H7 (cell line): ENCODE measurements at regions not wholly inside any gene's neighbourhood (a gene's known extent, or its start where the extent isn't known, plus 50 kb on each side); places are given as distances from the start of the nearest gene placed in this dataset.

Experiments used
- DNase-seq: peaks from one replicate; pipeline ENCODE4 v3.0.0; 2012
- H3K27me3 ChIP-seq: 2 replicates; pipeline ENCODE4 v1.6.0; 2011; ENCODE audit warnings: mild to moderate bottlenecking, low read length; ENCODE audit not compliant: control insufficient read depth, insufficient read depth
- H3K36me3 ChIP-seq: replicated peaks from 2 replicates; pipeline ENCODE4 v1.5.1; 2011; ENCODE audit warnings: low read length; ENCODE audit not compliant: control insufficient read depth, insufficient read depth
- H3K4me3 ChIP-seq: 2 replicates; pipeline ENCODE4 v1.5.1; 2011; ENCODE audit warnings: low read depth, mild to moderate bottlenecking, control low read depth, low read length, moderate library complexity; ENCODE audit not compliant: insufficient read depth

- Histone ChIP-seq H3K27me3 (no peaks in the 10 kb centered on the region), H3K4me3 (no peak overlapping the region), H3K36me3 (no peaks in the 10 kb centered on the region)
- no peak for DNase-seq
Observed at GRCh38 chr16:87093804-87094555, 223.2 kb downstream of the C16orf95 start.

- no peak overlapping the region for H3K4me3 ChIP-seq
- no peaks in the 10 kb centered on the region for H3K36me3 ChIP-seq
- no peaks in the 10 kb centered on the region for H3K27me3 ChIP-seq
- no peak for DNase-seq
Observed at GRCh38 chr16:87094556-87094865, 222.7 kb downstream of the C16orf95 start.

- Histone ChIP-seq H3K4me3 (no peak overlapping the region), H3K36me3 (no peaks in the 10 kb centered on the region), H3K27me3 (no peaks in the 10 kb centered on the region)
- no peak for DNase-seq
Observed at GRCh38 chr16:87095271-87095670, 221.9 kb downstream of the C16orf95 start.

- no peaks in the 10 kb centered on the region for H3K27me3 ChIP-seq
- H3K4me3 ChIP-seq = no peak overlapping the region
- H3K36me3 ChIP-seq = no peaks in the 10 kb centered on the region
- DNase-seq = no peak
Observed at GRCh38 chr16:87096746-87097333, 220.4 kb downstream of the C16orf95 start.

GRCh38 chr16:87098361-87098760 lies 218.8 kb downstream of the C16orf95 start:
- DNase-seq = no peak
- Histone ChIP-seq H3K27me3 (no peaks in the 10 kb centered on the region), H3K36me3 (no peaks in the 10 kb centered on the region), H3K4me3 (no peak overlapping the region)

- DNase-seq = peak; percentile 56
- Histone ChIP-seq H3K4me3 (no peak overlapping the region), H3K36me3 (no peaks in the 10 kb centered on the region), H3K27me3 (no peaks in the 10 kb centered on the region)
Observed at GRCh38 chr16:87098976-87099720, 218.0 kb downstream of the C16orf95 start.

- no peaks in the 10 kb centered on the region for H3K27me3 ChIP-seq
- DNase-seq = no peak
- H3K4me3 ChIP-seq = no peak overlapping the region
- H3K36me3 ChIP-seq = no peaks in the 10 kb centered on the region
Observed at GRCh38 chr16:87100306-87101058, 216.7 kb downstream of the C16orf95 start.

- DNase-seq = no peak
- no peaks in the 10 kb centered on the region for H3K36me3 ChIP-seq
- no peak overlapping the region for H3K4me3 ChIP-seq
Observed at GRCh38 chr16:87101903-87102302, 215.3 kb downstream of the C16orf95 start.

GRCh38 chr16:87107201-87107600 lies 210.0 kb downstream of the C16orf95 start:
- H3K27me3 ChIP-seq = no peaks in the 10 kb centered on the region
- no peak for DNase-seq
- no peaks in the 10 kb centered on the region for H3K36me3 ChIP-seq
- no peak overlapping the region for H3K4me3 ChIP-seq

More at GRCh38 chr16:87101903-87102302, 215.3 kb downstream of the C16orf95 start:
- no peaks in the 10 kb centered on the region for H3K27me3 ChIP-seq

GRCh38 chr16:87108278-87108677 lies 208.9 kb downstream of the C16orf95 start:
- Histone ChIP-seq H3K4me3 (no peak overlapping the region), H3K27me3 (no peaks in the 10 kb centered on the region), H3K36me3 (no peaks in the 10 kb centered on the region)
- no peak for DNase-seq

GRCh38 chr16:87108941-87109340 lies 208.3 kb downstream of the C16orf95 start:
- Histone ChIP-seq H3K27me3 (no peaks in the 10 kb centered on the region), H3K4me3 (no peak overlapping the region), H3K36me3 (no peaks in the 10 kb centered on the region)
- no peak for DNase-seq

GRCh38 chr16:87114832-87115231 lies 202.4 kb downstream of the C16orf95 start:
- no peaks in the 10 kb centered on the region for H3K36me3 ChIP-seq
- DNase-seq = peak; percentile 22
- no peaks in the 10 kb centered on the region for H3K27me3 ChIP-seq
- H3K4me3 ChIP-seq = no peak overlapping the region

GRCh38 chr16:87115646-87116045 lies 201.5 kb downstream of the C16orf95 start:
- no peak for DNase-seq
- H3K4me3 ChIP-seq = no peak overlapping the region
- H3K36me3 ChIP-seq = no peaks in the 10 kb centered on the region
- H3K27me3 ChIP-seq = no peaks in the 10 kb centered on the region

GRCh38 chr16:87117936-87118335 lies 199.3 kb downstream of the C16orf95 start:
- no peak overlapping the region for H3K4me3 ChIP-seq
- peak; percentile 25 for DNase-seq

More at GRCh38 chr16:87117936-87118335, 199.3 kb downstream of the C16orf95 start:
- Histone ChIP-seq H3K36me3 (no peaks in the 10 kb centered on the region), H3K27me3 (no peaks in the 10 kb centered on the region)
